ENCODE measurements at regions not wholly inside any gene's neighbourhood (a gene's known extent, or its start where the extent isn't known, plus 50 kb on each side); places are given as distances from the start of the nearest gene placed in this dataset.

DNA sequence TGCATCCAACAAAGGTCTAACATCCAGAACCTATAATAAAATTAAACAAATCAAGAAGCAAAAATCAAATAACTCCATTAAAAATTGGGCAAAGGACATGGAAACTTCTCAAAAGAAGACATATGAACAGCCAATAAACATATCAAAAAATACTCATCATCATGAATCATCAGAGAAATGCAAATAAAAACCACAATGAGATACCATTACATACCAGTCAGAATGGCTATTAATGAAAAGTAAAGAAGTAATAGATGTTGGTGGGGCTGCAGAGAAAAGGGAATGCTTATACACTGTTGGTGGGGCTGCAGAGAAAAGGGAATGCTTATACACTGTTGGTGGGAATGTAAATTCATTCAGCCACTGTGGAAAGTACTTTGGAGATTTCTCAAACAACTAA is 465.8 kb downstream of the ZIC3 start:
- TF ChIP-seq, protein P1, sequence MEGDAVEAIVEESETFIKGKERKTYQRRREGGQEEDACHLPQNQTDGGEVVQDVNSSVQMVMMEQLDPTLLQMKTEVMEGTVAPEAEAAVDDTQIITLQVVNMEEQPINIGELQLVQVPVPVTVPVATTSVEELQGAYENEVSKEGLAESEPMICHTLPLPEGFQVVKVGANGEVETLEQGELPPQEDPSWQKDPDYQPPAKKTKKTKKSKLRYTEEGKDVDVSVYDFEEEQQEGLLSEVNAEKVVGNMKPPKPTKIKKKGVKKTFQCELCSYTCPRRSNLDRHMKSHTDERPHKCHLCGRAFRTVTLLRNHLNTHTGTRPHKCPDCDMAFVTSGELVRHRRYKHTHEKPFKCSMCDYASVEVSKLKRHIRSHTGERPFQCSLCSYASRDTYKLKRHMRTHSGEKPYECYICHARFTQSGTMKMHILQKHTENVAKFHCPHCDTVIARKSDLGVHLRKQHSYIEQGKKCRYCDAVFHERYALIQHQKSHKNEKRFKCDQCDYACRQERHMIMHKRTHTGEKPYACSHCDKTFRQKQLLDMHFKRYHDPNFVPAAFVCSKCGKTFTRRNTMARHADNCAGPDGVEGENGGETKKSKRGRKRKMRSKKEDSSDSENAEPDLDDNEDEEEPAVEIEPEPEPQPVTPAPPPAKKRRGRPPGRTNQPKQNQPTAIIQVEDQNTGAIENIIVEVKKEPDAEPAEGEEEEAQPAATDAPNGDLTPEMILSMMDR (IDR thresholded peaks at IDR 0.05) = no peak
- TF ChIP-seq POLR2A (IDR thresholded peaks at IDR 0.05) (no peak), EP300 (IDR thresholded peaks at IDR 0.05) (no peak)
